Stimulated activated CD4-positive, alpha-beta T cell treated with anti-CD3 and anti-CD28 coated beads, TNF-alpha, amount 100 ng/mL, for 48 hours (primary cell): ENCODE measurements at regions not wholly inside any gene's neighbourhood (a gene's known extent, or its start where the extent isn't known, plus 50 kb on each side); places are given as distances from the start of the nearest gene placed in this dataset.
"Not testable (repeated sequence)": the region's sequence is repeated elsewhere in the genome, so short reads cannot be mapped to it uniquely, and the experiment has no call there.

Source experiments
- DNase-seq, 3 donors: peaks; one replicate each; pipeline ENCODE4 v3.0.0-alpha.2; 2020; ENCODE audit warnings: low read depth in 3 of 3

DNA sequence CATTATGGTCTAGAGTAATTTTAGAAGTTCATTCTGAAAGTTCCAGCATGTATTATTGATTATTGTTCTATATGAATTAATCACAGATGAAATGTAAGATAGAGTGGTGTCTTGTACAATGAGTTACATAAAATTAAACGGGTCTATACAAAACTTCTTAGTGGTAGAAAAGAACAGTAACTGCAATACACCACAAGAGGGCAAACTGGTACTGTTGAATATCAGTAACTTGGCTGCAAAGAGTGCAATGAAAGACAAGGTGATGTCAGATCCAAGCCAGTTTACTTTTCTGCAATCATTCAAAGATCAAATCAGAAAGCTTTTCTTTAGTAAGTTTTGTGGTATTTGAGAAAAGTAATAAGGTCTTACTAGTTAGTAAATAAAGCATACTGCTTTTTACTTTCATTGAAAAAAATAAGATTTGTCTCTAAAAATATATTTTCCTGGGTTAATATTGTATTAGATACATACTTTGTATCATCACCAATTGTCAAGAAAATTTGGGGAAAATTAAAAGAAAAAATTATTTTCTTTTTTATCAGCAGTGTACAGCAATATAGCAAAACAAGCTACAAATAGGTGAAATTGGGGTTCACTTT lies 66.4 kb upstream of the BTG3 start:
- DNase-seq, result no peak

DNA sequence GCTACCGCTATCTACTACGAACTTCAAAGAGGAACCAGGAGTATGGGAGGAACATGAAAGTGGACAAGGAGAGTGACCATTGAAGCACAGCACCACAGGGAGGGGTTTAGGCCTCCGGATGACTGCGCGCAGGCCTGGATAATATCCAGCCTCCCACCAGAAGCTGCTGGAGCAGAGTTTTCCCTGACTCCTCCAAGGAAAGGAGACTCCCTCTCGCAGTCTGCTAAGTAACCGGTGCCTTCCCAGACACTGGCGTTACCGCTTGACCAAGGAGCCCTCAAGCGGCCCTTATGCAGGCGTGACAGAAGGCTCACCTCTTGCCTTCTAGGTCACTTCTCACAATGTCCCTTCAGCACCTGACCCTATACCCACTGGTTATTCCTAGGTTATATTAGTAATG lies 64.2 kb upstream of the BTG3 start:
- DNase-seq, result not testable (repeated sequence)

DNA sequence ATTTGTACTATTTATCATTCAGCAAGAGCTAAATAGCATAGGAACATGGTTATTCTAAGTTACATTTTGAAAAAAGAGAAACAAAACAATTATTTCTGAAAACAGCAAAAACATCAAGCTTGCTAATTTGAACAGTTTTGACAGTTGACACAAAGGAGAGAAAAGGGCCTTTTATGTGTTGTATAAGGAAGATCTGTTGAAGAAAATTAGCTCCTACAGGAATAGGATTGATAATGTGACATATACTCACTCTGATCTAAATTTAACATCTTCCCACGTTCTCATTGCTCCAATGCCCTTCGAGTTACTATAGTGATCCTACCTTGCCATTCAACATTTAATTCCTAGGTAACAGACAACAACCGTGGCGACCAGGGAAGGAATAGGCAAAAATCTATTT lies 61.4 kb upstream of the BTG3 start:
- DNase-seq, result no peak

DNA sequence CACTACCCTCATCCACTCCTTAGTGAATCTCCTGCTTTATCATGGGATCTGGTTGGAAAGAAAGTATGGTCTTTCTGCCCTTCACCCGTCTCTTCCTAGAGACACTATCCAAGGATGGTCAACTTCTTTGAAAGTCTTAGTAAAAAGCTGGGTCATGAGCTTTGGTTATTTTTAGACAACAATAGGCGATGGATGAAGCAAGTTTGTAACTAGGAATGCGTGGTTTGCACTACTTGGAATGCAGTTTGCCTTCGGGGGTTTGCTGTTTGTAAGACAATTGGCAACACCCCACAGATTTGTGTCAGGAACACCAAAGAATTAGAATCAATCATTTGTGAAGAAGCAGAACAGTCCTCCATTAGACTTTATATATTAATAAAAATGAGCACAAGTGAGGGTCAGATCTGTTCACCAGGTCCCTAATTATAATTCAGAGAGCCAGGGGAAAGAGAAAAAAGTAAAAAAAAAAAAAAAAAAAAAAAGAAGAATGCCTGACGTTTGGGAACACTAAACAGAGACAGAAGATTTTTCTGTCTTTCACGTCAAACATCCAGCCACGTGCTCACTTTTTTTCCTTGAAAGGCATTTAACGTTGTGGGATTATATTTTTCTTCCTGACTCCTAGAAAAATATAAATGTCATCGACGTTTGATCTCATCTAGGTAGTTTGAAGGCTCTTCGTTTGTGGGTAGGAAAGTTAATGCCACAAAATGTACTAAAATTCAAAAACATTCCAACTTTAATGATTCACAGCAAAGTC lies 60.7 kb upstream of the BTG3 start:
- DNase-seq, result no peak

DNA sequence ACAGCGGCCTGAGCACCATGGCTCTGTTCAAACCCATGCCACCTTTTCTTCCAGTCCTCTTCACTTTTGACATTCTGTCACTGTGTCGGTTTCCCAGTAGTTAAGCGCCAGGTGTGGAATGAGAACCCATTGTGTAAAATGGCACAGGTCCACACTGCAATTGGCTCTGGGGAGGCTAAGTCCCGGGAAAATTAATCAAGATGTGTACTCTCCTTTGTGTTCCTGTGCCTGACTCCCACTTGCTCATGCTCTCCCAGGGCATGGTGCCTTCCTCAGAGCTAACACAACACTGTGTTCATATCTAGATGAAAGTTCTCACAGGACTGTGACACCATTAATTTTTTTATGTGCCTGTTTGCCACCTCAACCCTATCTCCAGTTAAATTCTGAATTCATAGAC lies 59.0 kb upstream of the BTG3 start:
- no peak for DNase-seq

DNA sequence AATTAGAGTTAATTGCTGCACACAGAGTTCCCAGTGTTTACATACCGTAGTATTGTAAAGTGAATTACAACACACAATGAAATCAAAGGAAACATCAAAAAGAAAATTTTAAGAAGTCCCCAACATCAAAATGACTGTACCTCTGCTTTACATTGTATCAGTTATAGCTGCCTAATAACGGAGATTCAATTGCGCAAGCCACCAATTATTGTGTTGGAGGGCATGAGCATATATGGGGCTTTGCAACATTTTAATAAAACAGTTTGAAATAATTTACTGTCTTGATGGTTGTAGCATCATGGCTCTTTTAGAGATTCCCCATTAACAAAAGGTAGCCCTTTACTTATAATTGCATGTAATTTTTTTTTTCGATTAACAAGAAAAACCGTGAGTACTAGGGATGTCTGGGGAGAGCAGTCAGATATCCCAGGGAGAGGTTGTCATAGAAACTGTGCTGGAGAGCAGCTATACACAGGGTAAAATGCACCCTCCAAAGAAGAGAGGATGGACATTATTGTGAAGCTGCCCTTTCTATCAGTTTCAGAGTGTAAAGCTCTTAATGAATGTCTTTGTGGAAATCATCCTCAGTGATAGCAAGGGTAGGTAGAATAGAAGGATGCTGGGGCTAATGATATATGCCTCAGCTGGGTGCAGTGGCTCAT lies 55.9 kb upstream of the BTG3 start:
- DNase-seq, result no peak

DNA sequence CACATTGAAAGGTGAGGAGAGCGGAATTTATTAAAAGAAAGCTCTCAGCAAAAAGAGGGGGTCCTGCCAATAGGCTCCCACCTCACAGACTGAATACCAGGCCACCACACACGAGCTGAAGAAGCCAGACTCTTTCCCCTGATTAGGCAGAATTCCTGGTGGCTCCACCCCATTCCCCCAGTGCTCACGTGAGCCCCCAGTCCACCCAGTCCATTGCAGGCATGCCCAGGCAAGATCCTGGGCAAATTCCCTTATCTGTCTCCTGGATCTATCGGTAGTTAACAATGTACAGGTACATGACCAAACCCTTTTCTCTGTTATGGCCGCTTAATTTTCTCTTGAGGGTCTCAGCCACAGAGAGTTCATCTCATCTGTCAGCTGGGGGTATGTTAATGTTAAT lies 54.6 kb upstream of the BTG3 start:
- no peak for DNase-seq
